ENCODE measurements at regions not wholly inside any gene's neighbourhood (a gene's known extent, or its start where the extent isn't known, plus 50 kb on each side); places are given as distances from the start of the nearest gene placed in this dataset.

DNA sequence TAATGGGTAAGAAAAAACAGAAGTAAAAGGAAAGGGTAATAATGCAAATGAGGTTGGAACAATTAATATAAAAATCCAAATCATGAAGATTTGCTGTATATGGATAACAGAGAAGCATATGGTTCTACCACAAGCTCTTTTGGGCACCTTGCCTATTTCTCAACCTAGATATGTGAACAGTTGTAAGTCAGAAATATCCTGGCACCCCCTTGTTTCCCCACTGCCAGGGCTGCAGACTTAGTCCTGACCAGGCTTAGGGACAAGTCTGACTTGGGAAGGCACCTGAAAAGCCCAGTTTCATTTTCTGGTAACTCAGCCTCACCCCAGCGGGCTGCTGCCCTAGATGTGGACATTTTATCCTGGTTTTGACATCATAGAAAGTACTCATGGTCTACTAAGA lies 183.2 kb upstream of the STAC start:
- H3K4me1 ChIP-seq (ENCODE audit: insufficient read depth) = no peaks in the 10 kb centered on the region
- no peak for DNase-seq
- H3K9me3 ChIP-seq = no peaks in the 10 kb centered on the region
- no peaks in the 10 kb centered on the region for H3K27me3 ChIP-seq
- intact Hi-C loops (cut with DNase I) = no loop called here
- no peak overlapping the region for H3K27ac ChIP-seq
- TF ChIP-seq EP300 (IDR thresholded peaks at IDR 0.05) (no peak), POLR2A (IDR thresholded peaks at IDR 0.05) (no peak)
- TF ChIP-seq, protein P1, sequence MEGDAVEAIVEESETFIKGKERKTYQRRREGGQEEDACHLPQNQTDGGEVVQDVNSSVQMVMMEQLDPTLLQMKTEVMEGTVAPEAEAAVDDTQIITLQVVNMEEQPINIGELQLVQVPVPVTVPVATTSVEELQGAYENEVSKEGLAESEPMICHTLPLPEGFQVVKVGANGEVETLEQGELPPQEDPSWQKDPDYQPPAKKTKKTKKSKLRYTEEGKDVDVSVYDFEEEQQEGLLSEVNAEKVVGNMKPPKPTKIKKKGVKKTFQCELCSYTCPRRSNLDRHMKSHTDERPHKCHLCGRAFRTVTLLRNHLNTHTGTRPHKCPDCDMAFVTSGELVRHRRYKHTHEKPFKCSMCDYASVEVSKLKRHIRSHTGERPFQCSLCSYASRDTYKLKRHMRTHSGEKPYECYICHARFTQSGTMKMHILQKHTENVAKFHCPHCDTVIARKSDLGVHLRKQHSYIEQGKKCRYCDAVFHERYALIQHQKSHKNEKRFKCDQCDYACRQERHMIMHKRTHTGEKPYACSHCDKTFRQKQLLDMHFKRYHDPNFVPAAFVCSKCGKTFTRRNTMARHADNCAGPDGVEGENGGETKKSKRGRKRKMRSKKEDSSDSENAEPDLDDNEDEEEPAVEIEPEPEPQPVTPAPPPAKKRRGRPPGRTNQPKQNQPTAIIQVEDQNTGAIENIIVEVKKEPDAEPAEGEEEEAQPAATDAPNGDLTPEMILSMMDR (IDR thresholded peaks at IDR 0.05) = no peak
- no peaks in the 10 kb centered on the region for H3K36me3 ChIP-seq
- whole genome bisulfite sequencing, 3 donors = 0 to 66% (median 37%) methylated on average over 1 of the region's 1 CpG
- no peak overlapping the region for H3K4me3 ChIP-seq

DNA sequence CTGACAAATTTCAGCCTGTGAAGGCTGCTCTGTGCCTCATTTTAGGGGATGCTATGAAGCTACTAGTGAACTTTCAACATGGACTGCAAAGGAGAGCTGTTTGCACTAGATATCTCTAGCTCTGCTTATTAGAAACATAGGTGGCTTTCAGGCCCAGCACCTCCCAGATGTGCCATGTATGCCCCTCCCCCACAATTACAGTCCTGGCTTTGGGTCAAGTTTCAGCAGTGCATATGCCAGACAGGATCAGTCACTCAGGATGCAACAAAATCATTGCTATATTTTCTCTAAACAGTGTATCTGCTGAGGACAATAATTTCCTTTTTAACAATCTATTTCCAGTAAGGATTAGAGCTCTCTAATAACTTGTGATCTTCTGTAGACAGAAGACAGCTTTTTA lies 178.8 kb upstream of the STAC start:
- Histone ChIP-seq H3K4me3 (no peak overlapping the region), H3K9me3 (no peaks in the 10 kb centered on the region), H3K27me3 (no peaks in the 10 kb centered on the region), H3K27ac (no peak overlapping the region), H3K36me3 (no peaks in the 10 kb centered on the region), H3K4me1 (ENCODE audit: insufficient read depth) (no peaks in the 10 kb centered on the region)
- intact Hi-C loops (cut with DNase I) = no loop called here
- DNase-seq = no peak
- no peak for TF ChIP-seq EP300 (IDR thresholded peaks at IDR 0.05)

DNA sequence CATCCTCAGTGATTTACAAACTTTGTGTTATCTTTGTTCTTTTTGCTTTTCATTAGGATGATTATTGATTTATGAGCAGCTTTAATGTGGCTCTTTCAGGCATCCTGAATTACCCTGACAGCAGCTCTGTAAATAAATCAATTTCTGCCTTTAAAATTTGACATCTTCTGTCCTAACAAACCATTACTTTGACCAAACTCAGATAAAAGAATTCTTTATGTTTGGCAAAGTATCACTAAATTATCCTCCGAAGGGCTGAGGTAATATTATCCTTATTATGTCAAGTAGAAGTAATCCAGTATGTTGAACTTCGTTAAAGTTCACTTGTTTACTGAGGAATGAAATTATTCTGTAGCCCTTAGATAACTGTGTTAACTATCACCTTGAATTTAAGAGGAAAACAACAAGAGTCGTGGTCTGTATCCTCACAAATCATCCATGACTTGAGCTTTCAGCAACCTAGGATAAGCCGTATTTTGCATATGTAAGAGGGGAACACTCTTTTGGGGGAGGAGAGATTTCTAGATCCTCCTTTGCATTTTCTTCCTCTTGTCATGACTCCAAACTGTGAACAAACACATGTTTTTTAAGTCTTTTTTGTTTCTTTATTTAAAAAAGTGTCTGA lies 173.2 kb upstream of the STAC start:
- Histone ChIP-seq H3K27ac (no peak overlapping the region), H3K36me3 (no peaks in the 10 kb centered on the region), H3K27me3 (no peaks in the 10 kb centered on the region), H3K9me3 (no peaks in the 10 kb centered on the region), H3K4me1 (ENCODE audit: insufficient read depth) (no peaks in the 10 kb centered on the region), H3K4me3 (no peak overlapping the region)
- TF ChIP-seq, protein P1 (IDR thresholded peaks at IDR 0.05) = no peak
- no peak for TF ChIP-seq POLR2A (IDR thresholded peaks at IDR 0.05)
- TF ChIP-seq EP300 (IDR thresholded peaks at IDR 0.05) = no peak
- intact Hi-C loops (cut with DNase I) = no loop called here
- DNase-seq = no peak
- 16 to 23% (median 16%) methylated on average over 4 of the region's 4 CpGs for WGBS, 3 donors

DNA sequence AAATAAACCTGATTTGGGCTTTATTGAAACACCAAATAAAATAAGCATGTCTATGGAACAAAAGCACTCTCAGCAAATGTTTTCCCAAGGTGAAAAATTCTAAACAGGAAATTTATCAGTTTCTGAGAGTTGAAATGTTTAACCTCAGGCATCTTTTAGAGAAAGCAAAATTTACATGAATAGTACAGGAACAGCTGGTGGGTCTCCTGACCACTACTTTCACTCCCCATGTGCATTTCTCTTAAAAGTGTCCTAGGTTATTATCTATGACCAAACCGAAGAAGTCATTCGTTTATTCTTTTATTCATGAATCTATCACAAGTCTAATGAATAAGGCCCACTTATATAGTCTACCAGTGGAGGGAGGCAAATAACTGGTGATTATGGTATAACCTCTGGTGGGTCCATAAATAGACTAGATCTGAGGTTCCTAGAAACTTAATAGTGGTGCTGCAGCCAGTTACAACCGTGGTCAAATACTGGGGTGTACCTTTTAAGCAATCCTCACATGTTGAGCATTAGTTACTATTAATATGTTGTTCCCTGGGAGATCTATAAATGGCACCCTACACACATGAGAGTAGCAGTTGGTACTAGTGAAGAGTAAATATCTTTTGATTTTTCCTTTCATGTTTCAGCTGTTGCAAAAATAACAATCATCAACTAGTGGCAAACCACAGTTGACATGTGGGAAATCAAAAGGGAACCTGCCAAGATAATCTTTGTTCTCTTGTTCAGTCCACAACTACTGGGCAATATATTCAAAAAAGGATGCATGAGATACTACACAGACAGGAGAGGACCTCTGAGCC lies 169.3 kb upstream of the STAC start:
- WGBS, 3 donors = 27 to 34% (median 32%) methylated on average over 3 of the region's 3 CpGs
- no peaks in the 10 kb centered on the region for H3K27me3 ChIP-seq
- H3K4me1 ChIP-seq (ENCODE audit: insufficient read depth) = no peaks in the 10 kb centered on the region
- DNase-seq = no peak
- TF ChIP-seq, protein P1 (IDR thresholded peaks at IDR 0.05) = no peak
- TF ChIP-seq EP300 (IDR thresholded peaks at IDR 0.05) (no peak), POLR2A (IDR thresholded peaks at IDR 0.05) (no peak)
- no peaks in the 10 kb centered on the region for H3K36me3 ChIP-seq
- intact Hi-C loops (cut with DNase I) = no loop called here
- no peaks in the 10 kb centered on the region for H3K9me3 ChIP-seq
- H3K27ac ChIP-seq = no peak overlapping the region
- no peak overlapping the region for H3K4me3 ChIP-seq

DNA sequence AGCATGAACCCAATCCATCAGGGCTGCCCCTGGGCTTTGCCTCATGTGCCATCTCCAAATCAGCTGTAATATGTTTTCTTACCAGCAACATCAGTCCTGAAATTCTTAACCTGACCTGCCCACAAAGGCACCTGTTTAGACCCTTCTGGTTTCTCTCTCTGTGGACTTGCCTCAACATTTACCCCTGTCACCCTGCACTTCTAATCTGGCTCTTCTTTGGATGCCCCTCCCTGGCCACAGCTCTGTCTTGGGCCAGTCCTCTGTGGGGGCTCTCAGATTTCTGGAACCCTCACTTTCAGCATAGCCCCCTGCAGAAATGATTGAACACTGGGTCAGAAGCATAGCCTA lies 168.7 kb upstream of the STAC start:
- TF ChIP-seq POLR2A (IDR thresholded peaks at IDR 0.05) = no peak
- no peak for TF ChIP-seq EP300 (IDR thresholded peaks at IDR 0.05)
- TF ChIP-seq, protein P1 (IDR thresholded peaks at IDR 0.05) = no peak
- Histone ChIP-seq H3K27me3 (no peaks in the 10 kb centered on the region), H3K36me3 (no peaks in the 10 kb centered on the region), H3K4me3 (no peak overlapping the region), H3K9me3 (no peaks in the 10 kb centered on the region), H3K4me1 (ENCODE audit: insufficient read depth) (no peaks in the 10 kb centered on the region), H3K27ac (no peak overlapping the region)
- DNase-seq = no peak
- intact Hi-C loops (cut with DNase I) = no loop called here
